ENCODE measurements at regions not wholly inside any gene's neighbourhood (a gene's known extent, or its start where the extent isn't known, plus 50 kb on each side); places are given as distances from the start of the nearest gene placed in this dataset.

DNA sequence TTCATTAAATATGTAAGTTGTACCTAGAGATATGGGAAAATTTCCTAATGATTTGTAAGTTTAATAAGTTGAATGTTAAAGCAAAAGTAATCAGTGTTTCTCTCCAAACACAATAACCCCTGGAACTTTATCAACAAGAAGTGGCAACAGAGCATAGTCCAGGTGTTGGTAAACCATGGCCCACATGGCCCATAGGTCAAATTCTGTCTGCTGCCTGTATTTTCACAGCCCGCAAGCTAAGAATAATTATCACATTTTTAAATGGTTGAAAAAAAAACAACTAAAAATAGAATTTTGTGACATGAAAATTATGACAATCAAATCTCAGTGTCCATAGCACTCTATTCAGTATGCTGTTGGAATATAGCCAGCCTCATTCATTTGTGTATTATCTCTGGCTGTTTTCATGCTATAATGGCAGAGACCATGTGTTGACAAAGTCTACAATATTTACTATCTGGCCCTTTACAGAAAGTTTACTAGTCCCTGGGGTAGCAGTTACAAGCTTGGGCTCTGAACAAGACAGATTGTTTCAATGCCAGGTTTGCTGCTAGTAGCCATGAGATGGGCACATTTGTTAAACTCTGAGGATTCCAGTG, 395.8 kb downstream of the GASK1B start:
- ChIA-PET POLR2A (no interaction called here), RAD21 (ENCODE audit: unreplicated experiment) (no interaction called here), SMC1A (ENCODE audit: uncharacterized antibody, unreplicated experiment) (no interaction called here), CTCF (interaction anchor here (0.6 kb wide), 1 partner anchor 14 kb away, joined by 3 read pairs; no protein-coding TSS in a partner anchor)
- H3K4me1 ChIP-seq (ENCODE audit: control insufficient read depth, insufficient read depth, low read length): no peaks in the 10 kb centered on the region
- no peak for ATAC-seq
- H3K27ac ChIP-seq (ENCODE audit: control insufficient read depth, insufficient read depth): no peak overlapping the region
- no peak overlapping the region for H2AFZ ChIP-seq (ENCODE audit: control insufficient read depth, low read depth, low read length)
- H3K4me2 ChIP-seq (ENCODE audit: control insufficient read depth, insufficient read depth): no peak overlapping the region
- H3K36me3 ChIP-seq (ENCODE audit: control insufficient read depth in 2 of 2, insufficient read depth in 2 of 2, low read length in 1 of 2): no peaks in the 10 kb centered on the region
- in situ Hi-C loops (cut with MboI) (no loop called here), intact Hi-C loops (cut with micrococcal nuclease; ENCODE audit: unreplicated experiment) (no loop called here)
- TF ChIP-seq, protein P1, sequence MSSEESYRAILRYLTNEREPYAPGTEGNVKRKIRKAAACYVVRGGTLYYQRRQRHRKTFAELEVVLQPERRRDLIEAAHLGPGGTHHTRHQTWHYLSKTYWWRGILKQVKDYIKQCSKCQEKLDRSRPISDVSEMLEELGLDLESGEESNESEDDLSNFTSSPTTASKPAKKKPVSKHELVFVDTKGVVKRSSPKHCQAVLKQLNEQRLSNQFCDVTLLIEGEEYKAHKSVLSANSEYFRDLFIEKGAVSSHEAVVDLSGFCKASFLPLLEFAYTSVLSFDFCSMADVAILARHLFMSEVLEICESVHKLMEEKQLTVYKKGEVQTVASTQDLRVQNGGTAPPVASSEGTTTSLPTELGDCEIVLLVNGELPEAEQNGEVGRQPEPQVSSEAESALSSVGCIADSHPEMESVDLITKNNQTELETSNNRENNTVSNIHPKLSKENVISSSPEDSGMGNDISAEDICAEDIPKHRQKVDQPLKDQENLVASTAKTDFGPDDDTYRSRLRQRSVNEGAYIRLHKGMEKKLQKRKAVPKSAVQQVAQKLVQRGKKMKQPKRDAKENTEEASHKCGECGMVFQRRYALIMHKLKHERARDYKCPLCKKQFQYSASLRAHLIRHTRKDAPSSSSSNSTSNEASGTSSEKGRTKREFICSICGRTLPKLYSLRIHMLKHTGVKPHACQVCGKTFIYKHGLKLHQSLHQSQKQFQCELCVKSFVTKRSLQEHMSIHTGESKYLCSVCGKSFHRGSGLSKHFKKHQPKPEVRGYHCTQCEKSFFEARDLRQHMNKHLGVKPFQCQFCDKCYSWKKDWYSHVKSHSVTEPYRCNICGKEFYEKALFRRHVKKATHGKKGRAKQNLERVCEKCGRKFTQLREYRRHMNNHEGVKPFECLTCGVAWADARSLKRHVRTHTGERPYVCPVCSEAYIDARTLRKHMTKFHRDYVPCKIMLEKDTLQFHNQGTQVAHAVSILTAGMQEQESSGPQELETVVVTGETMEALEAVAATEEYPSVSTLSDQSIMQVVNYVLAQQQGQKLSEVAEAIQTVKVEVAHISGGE (CRISPR knock-in tag; IDR thresholded peaks at IDR 0.05): no peak
- TF ChIP-seq SMAD1 (IDR thresholded peaks at IDR 0.05; ENCODE audit: low read depth, partially characterized antibody): no peak
- TF ChIP-seq MYC (IDR thresholded peaks at IDR 0.05; ENCODE audit: insufficient read depth, insufficient read length, insufficient replicate concordance, low read length, severe bottlenecking): no peak
- no peak for TF ChIP-seq BHLHE40 (IDR thresholded peaks at IDR 0.05; ENCODE audit: borderline replicate concordance in 1 of 2, low read depth in 2 of 2, low read length in 1 of 2)
- no peak for TF ChIP-seq STAT3 (IDR thresholded peaks at IDR 0.05; ENCODE audit: low read depth, low read length)
- no peaks in the 10 kb centered on the region for H3K9me3 ChIP-seq (replicated peaks; ENCODE audit: control insufficient read depth, insufficient read depth, low read length)
- BruUV-seq (replicated peaks): no TSS peak
- WGBS (ENCODE audit: insufficient coverage, insufficient replicate concordance, low lambda C conversion rate, missing lambda C conversion rate): 0% methylated on average over 1 of the region's 1 CpG
- no peaks in the 10 kb centered on the region for H3K79me2 ChIP-seq (ENCODE audit: control insufficient read depth, insufficient read depth, low read length)
- no peak overlapping the region for H3K9ac ChIP-seq (ENCODE audit: control insufficient read depth, insufficient read depth, low read length)
- DNase-seq (ENCODE audit: low read depth, low spot score): no peak
- FAIRE-seq: no peak
- H3K4me3 ChIP-seq: no peak overlapping the region
- no peaks in the 10 kb centered on the region for H3K27me3 ChIP-seq (replicated peaks in 1 of 2; ENCODE audit: control insufficient read depth in 2 of 2, insufficient read depth in 2 of 2, low read length in 1 of 2)
- no peaks in the 10 kb centered on the region for H4K20me1 ChIP-seq (ENCODE audit: control insufficient read depth, insufficient read depth)
